ENCODE measurements at regions not wholly inside any gene's neighbourhood (a gene's known extent, or its start where the extent isn't known, plus 50 kb on each side); places are given as distances from the start of the nearest gene placed in this dataset.

- Mint-ChIP-seq H3K27ac (no peak overlapping the region), H3K4me3 (no peak overlapping the region), H3K36me3 (ENCODE audit: low read depth) (no peaks in the 10 kb centered on the region), H3K27me3 (ENCODE audit: low read depth, poor library complexity) (peaks cover 9% of the 10 kb centered on the region), H3K4me1 (no peaks in the 10 kb centered on the region), H3K9me3 (no peaks in the 10 kb centered on the region)
- TF ChIP-seq CTCF (IDR thresholded peaks at IDR 0.05): no peak
- DNase-seq: no peak
Observed at GRCh38 chr11:29319210-29319609, 697.6 kb downstream of the KCNA4 start.

DNA sequence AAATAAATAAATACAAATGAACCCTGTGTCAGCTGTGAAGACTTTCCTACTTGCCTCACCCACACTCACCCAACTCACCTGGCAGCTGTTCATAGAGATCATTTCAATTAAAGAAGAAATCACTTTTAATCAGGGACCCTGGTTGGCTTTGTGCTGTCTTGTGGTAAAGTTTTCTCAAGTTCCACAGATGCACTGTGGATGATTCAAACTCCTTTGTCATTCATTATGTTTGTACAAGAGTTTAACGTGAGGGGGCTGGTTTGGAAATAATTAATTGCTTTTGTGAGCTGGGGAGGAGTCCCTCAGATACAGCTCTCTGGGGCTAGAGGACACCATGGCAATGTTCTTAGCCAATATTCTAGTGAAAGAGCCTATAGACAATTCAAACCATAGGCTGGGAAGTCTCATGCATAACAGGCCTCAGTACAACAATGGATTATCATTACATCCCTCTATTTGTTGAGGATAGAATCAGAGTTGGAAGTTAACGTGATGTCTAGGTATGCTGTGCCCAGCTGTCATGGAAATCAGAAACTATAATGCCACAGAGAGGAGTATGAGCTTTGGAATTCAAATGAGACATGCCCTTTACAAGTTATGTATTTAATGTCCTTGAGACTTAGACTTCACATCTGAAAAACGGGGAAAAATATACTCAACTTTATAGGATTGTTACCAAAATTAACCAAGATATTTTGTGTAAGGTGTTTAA, 698.5 kb downstream of the KCNA4 start:
- H3K27me3 Mint-ChIP-seq (ENCODE audit: low read depth, poor library complexity): peaks cover 9% of the 10 kb centered on the region
- no peak overlapping the region for H3K27ac Mint-ChIP-seq
- H3K4me1 Mint-ChIP-seq: no peaks in the 10 kb centered on the region
- no peak for TF ChIP-seq CTCF (IDR thresholded peaks at IDR 0.05)
- no peak overlapping the region for H3K4me3 Mint-ChIP-seq
- no peaks in the 10 kb centered on the region for H3K36me3 Mint-ChIP-seq (ENCODE audit: low read depth)
- H3K9me3 Mint-ChIP-seq: no peaks in the 10 kb centered on the region
- DNase-seq: no peak

DNA sequence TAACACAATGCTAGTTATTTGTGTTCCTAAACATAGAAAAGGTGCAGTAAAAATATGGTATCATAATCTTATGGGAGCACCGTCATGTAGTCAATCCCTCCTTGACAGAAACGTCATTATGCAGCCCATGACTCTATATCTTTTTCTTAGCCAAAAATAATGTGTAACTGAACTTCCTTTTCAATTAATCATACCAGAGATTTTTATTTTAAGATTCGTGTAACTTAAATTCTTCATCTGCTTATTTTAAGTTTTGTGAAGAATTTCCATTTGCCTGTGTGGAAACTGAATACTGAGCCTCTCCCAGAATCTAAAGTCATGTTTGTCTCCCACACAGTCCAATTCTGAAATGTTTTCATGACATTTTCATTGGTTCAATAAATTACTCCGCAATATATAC, 699.1 kb downstream of the KCNA4 start:
- H3K27ac Mint-ChIP-seq: no peak overlapping the region
- TF ChIP-seq CTCF (IDR thresholded peaks at IDR 0.05): no peak
- H3K36me3 Mint-ChIP-seq (ENCODE audit: low read depth): no peaks in the 10 kb centered on the region
- no peaks in the 10 kb centered on the region for H3K9me3 Mint-ChIP-seq
- no peak overlapping the region for H3K4me3 Mint-ChIP-seq
- H3K4me1 Mint-ChIP-seq: no peaks in the 10 kb centered on the region
- H3K27me3 Mint-ChIP-seq (ENCODE audit: low read depth, poor library complexity): peaks cover 9% of the 10 kb centered on the region
- no peak for DNase-seq

- no peaks in the 10 kb centered on the region for H3K9me3 Mint-ChIP-seq
- peaks cover 17% of the 10 kb centered on the region for H3K27me3 Mint-ChIP-seq (ENCODE audit: low read depth, poor library complexity)
- no peak overlapping the region for H3K27ac Mint-ChIP-seq
- H3K36me3 Mint-ChIP-seq (ENCODE audit: low read depth): no peaks in the 10 kb centered on the region
- no peak for DNase-seq
- H3K4me3 Mint-ChIP-seq: no peak overlapping the region
- H3K4me1 Mint-ChIP-seq: no peaks in the 10 kb centered on the region
- TF ChIP-seq CTCF (IDR thresholded peaks at IDR 0.05): no peak
Observed at GRCh38 chr11:29315275-29315674, 701.6 kb downstream of the KCNA4 start.

GRCh38 chr11:29314211-29314610, 702.6 kb downstream of the KCNA4 start:
- Mint-ChIP-seq H3K4me1 (no peaks in the 10 kb centered on the region), H3K9me3 (no peaks in the 10 kb centered on the region), H3K36me3 (ENCODE audit: low read depth) (no peaks in the 10 kb centered on the region), H3K27ac (no peak overlapping the region), H3K27me3 (ENCODE audit: low read depth, poor library complexity) (peaks cover 17% of the 10 kb centered on the region), H3K4me3 (no peak overlapping the region)
- no peak for DNase-seq
- TF ChIP-seq CTCF (IDR thresholded peaks at IDR 0.05): no peak

GRCh38 chr11:29312812-29313211, 704.0 kb downstream of the KCNA4 start:
- no peaks in the 10 kb centered on the region for H3K36me3 Mint-ChIP-seq (ENCODE audit: low read depth)
- no peaks in the 10 kb centered on the region for H3K9me3 Mint-ChIP-seq
- DNase-seq: no peak
- H3K4me1 Mint-ChIP-seq: no peaks in the 10 kb centered on the region
- H3K27ac Mint-ChIP-seq: no peak overlapping the region
- TF ChIP-seq CTCF (IDR thresholded peaks at IDR 0.05): no peak
- H3K4me3 Mint-ChIP-seq: no peak overlapping the region
- H3K27me3 Mint-ChIP-seq (ENCODE audit: low read depth, poor library complexity): peaks cover 13% of the 10 kb centered on the region

Measured in nephron progenitor cell (in vitro differentiated cells).